ENCODE measurements at regions not wholly inside any gene's neighbourhood (a gene's known extent, or its start where the extent isn't known, plus 50 kb on each side); places are given as distances from the start of the nearest gene placed in this dataset.

- DNase-seq (ENCODE audit: low spot score) = no peak
Observed at GRCh38 chr13:88086577-88086976, 415.4 kb downstream of the SLITRK5 start.

GRCh38 chr13:88097541-88097940, 426.4 kb downstream of the SLITRK5 start:
- DNase-seq (ENCODE audit: low spot score) = no peak

- DNase-seq (ENCODE audit: low spot score) = no peak
Observed at GRCh38 chr13:88103824-88104223, 432.7 kb downstream of the SLITRK5 start.

GRCh38 chr13:88104576-88104975, 433.4 kb downstream of the SLITRK5 start:
- no peak for DNase-seq (ENCODE audit: low spot score)

GRCh38 chr13:88107570-88107969, 436.4 kb downstream of the SLITRK5 start:
- DNase-seq (ENCODE audit: low spot score) = no peak

- DNase-seq (ENCODE audit: low spot score) = no peak
Observed at GRCh38 chr13:88112526-88112925, 441.4 kb downstream of the SLITRK5 start.

GRCh38 chr13:88115976-88116375, 444.8 kb downstream of the SLITRK5 start:
- DNase-seq (ENCODE audit: low spot score) = no peak

- DNase-seq (ENCODE audit: low spot score) = no peak
Observed at GRCh38 chr13:88118952-88119351, 447.8 kb downstream of the SLITRK5 start.

GRCh38 chr13:88124142-88124541, 453.0 kb downstream of the SLITRK5 start:
- DNase-seq (ENCODE audit: low spot score) = no peak

- no peak for DNase-seq (ENCODE audit: low spot score)
Observed at GRCh38 chr13:88125055-88125454, 453.9 kb downstream of the SLITRK5 start.

GRCh38 chr13:88136098-88136790, 465.1 kb downstream of the SLITRK5 start:
- no peak for DNase-seq (ENCODE audit: low spot score)

- DNase-seq (ENCODE audit: low spot score) = no peak
Observed at GRCh38 chr13:88142653-88143052, 471.5 kb downstream of the SLITRK5 start.

- no peak for DNase-seq (ENCODE audit: low spot score)
Observed at GRCh38 chr13:88144580-88144979, 473.4 kb downstream of the SLITRK5 start.

- no peak for DNase-seq (ENCODE audit: low spot score)
Observed at GRCh38 chr13:88153353-88153752, 482.2 kb downstream of the SLITRK5 start.

- DNase-seq (ENCODE audit: low spot score) = no peak
Observed at GRCh38 chr13:88154001-88154400, 482.8 kb downstream of the SLITRK5 start.

GRCh38 chr13:88162076-88162702, 491.0 kb downstream of the SLITRK5 start:
- DNase-seq (ENCODE audit: low spot score) = no peak

GRCh38 chr13:88176231-88176630, 505.1 kb downstream of the SLITRK5 start:
- DNase-seq (ENCODE audit: low spot score) = no peak

GRCh38 chr13:88183440-88183839, 512.3 kb downstream of the SLITRK5 start:
- DNase-seq (ENCODE audit: low spot score) = no peak

GRCh38 chr13:88188986-88189385, 517.8 kb downstream of the SLITRK5 start:
- DNase-seq (ENCODE audit: low spot score) = no peak

GRCh38 chr13:88189728-88190127, 518.6 kb downstream of the SLITRK5 start:
- no peak for DNase-seq (ENCODE audit: low spot score)

GRCh38 chr13:88196106-88196505, 524.9 kb downstream of the SLITRK5 start:
- no peak for DNase-seq (ENCODE audit: low spot score)

GRCh38 chr13:88217372-88217771, 546.2 kb downstream of the SLITRK5 start:
- no peak for DNase-seq (ENCODE audit: low spot score)

- no peak for DNase-seq (ENCODE audit: low spot score)
Observed at GRCh38 chr13:88217883-88218282, 546.7 kb downstream of the SLITRK5 start.

GRCh38 chr13:88223958-88224357, 552.8 kb downstream of the SLITRK5 start:
- no peak for DNase-seq (ENCODE audit: low spot score)

Data from ecto neural progenitor cell (in vitro differentiated cells).